NCI-H748 (cell line): ENCODE measurements at regions not wholly inside any gene's neighbourhood (a gene's known extent, or its start where the extent isn't known, plus 50 kb on each side); places are given as distances from the start of the nearest gene placed in this dataset.
"Not testable (repeated sequence)": the region's sequence is repeated elsewhere in the genome, so short reads cannot be mapped to it uniquely, and the experiment has no call there.

Experiments
- DNase-seq: peaks from one replicate; lab custom pipeline; 2025; ENCODE audit not compliant: unreplicated experiment; lab: John Stamatoyannopoulos, UW

DNA sequence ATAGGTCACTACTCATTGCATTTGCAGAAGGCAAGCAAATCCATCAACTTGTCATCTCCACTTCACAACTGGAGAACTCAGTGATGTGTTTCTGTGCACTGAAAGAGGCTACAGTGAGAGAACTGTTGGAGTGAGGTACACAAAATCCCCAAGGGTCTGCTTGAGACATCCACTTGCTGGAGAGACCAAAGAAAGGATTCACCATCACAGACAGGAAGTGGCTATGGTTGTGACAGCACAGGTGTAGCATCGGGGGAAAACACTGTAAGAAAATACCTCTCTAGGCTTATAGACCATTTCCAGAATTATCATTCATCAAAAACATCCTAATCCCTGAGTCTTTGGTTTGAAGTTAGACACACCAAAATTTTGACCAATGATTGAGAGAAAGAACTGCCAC lies 201.3 kb upstream of the OR4E1 start:
- no peak for DNase-seq

DNA sequence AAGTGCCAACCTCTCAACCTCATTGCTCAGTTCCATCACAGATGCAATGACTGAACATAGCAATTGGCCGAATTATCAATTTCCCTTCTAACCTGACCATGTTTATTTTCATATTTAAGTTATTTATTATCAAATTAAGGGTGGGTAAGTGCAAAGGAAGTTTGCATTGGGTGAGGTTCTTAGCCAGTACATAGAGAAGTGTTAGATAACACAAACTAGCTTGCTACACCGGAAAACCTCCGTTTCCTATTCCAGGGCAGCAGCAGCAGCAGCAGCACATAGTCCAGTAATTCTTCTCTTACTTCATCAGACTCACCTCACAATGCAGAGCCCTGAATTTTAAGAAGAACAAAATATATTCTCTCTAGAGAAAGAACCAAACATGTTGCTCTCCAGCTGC lies 200.5 kb upstream of the OR4E1 start:
- DNase-seq = no peak

DNA sequence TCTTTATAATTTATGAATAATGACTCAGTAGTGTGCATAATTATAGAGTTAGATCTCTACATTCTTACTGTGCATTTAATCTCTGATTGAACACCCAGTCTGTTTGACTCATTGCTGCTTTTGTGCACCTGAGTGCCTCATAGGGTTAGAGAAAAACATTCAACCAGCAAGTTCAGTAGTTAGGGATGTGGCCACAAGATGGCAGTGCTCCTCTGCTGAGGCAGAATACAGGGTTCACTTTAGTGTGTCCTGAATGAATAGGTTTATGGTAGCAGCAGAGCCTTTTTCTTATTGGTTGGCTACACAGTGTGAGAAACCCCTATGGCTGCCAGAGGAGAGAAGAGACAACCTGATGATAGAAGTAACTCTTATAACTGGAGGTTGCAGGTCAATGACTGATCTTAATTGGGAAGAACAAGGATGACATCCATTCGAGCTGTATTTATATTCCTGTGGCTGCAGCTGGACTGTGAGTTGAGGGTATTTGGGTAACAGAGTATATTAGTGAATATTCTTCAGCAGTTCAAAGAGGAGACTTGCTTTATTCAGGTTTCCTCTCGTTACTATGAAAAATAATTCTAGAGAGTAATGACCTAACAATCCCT lies 194.9 kb upstream of the OR4E1 start:
- DNase-seq = peak; percentile 48

DNA sequence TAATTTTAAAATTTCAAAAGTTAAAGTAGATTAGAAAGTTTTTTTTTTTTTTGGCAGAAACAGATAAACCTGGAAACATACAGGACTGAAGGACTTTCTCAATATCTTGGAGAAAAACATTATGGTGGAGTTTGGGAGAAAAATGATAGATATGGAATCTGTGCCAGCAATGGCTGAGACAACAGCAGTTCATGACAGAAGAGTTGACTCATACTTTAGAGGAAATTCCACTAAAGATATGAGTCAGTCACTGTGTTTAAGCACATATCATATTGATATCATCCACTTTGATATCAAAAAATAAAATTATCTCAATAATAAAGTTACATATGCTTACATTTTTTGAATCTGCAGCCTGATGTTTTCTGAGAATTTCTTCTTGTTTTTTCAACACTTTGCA lies 193.9 kb upstream of the OR4E1 start:
- no peak for DNase-seq

DNA sequence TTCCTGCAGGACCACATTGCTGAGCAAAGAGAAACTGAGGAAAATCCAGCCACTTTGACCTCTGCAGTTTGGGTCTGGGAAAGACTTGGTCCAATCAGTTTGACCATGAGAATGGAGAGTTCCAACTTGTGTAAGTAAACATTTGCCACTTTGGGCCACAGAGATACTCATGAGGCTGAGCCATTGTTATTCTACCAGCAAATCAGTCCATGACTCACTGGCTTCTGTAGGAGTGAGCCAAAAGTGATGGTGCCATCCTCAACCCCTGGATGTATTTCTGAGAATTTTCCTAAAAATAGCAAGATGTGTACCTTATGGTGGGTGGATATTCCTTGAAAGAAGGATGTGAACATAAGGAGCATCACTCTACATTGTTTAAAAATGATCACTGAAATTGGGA lies 192.9 kb upstream of the OR4E1 start:
- no peak for DNase-seq

DNA sequence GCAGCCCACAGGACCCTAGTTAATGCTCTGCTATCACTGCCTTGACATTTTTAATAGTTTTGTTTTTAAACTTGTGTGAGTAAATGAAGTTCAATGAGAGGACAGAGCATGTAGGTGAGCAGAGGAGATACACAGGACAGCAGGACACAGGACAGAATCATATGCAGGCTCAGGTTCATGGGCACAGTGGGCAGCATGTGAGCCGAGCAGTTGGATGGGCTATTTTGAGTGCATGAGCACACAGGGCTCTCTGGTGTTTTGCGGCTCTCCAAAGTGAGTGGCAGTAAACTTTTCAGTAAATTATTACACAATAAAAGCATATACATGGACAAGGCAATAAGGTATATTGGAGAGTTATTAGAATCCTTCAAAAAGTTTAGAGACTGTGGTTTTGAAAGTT lies 189.7 kb upstream of the OR4E1 start:
- DNase-seq = no peak

DNA sequence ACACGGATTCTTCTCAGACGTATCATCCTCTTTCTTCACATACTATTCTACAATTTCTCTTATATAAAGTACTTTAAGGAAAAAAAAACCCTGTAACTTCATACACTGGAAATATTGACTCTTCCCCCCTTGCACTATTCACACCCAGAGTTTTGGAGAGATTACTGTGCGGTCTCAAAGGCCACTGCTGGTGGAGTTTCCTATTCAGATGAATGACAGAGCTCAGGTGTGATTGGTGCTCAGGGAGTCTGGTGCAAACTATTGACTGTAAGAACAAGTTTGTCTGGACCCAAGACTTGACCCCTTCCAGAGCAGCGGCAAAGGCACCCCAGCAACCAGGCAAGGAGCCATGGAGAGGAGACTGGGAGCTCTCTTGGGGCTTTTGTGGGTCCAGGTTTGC lies 187.5 kb upstream of the OR4E1 start:
- no peak for DNase-seq

DNA sequence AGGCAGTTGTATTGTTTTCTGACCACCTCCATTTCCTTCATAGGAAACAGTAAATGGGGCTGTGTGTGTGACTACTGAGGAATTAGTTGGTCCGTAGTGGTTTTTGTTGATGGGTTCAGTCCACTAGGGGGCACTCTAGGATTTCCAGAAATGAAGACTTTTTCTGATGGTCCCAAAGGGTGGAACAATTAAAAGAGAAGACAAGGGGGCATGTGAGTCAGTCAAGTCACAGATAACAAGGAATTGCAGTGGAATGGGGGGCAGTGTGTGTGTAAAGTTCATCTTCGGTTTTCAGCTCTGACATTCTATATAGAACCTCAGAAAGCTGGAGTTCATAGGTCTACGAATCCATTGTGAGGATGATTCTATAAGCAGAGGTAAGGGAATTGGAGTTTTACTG lies 186.6 kb upstream of the OR4E1 start:
- DNase-seq = peak; percentile 16

DNA sequence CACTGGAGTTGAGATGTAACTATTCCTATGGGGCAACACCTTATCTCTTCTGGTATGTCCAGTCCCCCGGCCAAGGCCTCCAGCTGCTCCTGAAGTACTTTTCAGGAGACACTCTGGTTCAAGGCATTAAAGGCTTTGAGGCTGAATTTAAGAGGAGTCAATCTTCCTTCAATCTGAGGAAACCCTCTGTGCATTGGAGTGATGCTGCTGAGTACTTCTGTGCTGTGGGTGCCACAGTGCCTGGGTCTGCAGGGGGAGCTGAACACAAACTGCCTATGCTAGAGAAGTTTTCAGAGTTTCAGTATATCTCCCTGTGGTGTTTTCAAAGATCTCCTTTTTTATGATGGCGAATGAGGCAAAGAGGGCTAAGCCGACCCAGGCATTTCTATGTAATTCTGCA lies 179.2 kb upstream of the OR4E1 start:
- no peak for DNase-seq

DNA sequence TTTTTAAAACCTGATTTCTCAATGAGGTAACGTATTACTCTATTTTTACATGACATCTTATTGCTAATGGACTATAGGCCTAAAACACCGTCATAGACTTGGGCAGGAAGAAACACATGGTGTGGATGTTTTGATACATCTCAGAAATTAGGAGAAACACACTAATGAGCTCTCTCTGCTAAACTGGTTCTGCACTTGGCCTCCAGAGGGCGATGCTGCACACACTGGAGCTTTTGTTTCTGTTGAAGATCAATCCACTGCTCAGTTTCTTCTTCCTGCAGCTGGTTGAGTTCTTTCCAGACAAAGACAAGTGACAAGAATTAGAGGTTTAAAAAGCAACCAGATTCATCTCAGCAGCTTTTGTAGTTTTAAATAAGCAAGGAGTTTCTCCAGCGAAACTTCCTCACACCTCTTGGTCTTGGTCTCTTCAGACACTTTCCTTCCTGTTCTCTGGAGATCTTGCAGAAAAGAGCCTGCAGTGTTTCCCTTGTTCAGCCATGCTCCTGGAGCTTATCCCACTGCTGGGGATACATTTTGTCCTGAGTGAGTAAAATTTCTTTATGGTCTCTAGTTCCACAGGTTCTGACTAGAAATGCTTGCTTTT lies 178.5 kb upstream of the OR4E1 start:
- DNase-seq = peak; percentile 5

DNA sequence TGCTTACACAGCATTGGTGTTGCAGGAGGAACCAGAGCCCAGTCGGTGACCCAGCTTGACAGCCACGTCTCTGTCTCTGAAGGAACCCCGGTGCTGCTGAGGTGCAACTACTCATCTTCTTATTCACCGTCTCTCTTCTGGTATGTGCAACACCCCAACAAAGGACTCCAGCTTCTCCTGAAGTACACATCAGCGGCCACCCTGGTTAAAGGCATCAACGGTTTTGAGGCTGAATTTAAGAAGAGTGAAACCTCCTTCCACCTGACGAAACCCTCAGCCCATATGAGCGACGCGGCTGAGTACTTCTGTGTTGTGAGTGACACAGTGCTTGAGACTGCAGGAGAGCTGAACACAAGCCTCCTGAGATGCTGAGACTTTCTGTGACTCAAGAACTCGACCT lies 173.3 kb upstream of the OR4E1 start:
- DNase-seq = not testable (repeated sequence)

DNA sequence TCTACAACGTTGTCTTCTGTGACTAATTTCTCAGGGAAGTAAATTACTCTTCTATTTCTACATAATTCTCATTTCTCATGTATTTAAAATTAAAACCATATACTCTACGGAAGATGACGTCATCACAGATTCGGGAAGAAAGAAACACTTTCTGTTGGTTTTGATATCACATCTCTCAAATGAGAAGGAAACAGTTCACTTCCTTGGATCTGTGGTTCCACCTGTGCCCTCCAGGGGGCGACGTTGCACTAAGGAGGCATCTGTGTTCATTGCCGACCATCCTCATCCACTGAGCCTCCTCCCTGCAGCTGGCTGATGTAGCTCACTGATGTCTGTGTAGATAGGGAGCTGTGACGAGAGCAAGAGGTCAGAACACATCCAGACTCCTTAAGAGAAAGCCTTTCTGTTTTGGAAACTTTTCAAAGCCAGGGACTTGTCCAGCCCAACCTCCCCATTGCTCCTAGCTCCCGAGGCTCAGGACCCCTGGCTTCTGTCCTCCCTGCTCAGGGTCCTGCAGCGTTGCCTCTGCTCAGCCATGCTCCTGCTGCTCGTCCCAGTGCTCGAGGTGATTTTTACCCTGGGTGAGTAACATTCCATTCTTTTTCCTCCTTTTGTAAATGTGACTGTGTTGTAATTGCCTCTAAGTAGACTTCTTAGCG lies 172.7 kb upstream of the OR4E1 start:
- peak; percentile 36 for DNase-seq

DNA sequence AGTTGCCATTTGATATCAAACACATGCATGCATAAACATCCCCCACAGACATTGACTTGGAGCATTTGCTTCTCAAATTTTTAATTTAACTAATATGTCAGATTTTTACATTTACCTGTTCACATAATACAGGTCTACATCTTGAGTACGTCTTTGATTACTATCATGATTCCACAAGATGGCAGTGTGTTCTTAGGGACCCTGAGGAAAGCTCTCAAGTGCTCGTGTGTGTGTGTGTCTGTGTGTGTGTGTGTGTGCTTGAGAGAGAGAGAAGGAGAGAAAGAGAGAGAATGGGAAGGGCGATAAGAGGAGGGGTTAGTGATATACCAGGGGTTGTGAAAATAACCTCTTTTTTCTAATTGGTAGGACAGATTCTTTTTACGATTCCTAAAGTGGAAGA lies 167.1 kb upstream of the OR4E1 start:
- DNase-seq = no peak

DNA sequence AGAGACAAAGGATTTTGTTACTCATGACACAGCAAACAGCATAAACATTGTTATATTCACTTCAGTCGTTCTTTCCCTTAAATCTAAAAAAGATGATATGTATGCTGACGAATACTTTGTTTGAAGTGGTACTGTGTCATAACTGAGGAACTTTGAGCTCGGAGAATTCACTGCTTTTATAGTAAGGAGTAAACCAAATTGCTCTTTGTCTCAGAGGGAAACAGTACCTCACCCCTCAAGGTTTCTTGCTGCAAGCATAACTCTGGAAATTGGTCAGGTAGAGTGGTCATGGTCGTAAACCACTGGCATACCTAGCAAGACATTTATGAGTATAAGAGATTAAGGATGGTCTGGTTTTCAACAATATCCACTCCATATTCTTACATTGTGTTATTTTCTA lies 160.2 kb upstream of the OR4E1 start:
- no peak for DNase-seq

DNA sequence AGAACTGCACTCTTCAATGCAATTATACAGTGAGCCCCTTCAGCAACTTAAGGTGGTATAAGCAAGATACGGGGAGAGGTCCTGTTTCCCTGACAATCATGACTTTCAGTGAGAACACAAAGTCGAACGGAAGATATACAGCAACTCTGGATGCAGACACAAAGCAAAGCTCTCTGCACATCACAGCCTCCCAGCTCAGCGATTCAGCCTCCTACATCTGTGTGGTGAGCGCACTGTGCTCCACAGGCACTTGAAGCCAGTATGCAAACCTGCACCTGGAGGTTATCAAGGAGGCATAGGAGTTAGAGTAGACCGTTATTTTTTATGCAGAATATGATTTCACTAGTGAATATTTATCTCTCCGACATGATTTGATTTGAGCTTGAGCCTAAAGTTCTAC lies 152.2 kb upstream of the OR4E1 start:
- DNase-seq = no peak

DNA sequence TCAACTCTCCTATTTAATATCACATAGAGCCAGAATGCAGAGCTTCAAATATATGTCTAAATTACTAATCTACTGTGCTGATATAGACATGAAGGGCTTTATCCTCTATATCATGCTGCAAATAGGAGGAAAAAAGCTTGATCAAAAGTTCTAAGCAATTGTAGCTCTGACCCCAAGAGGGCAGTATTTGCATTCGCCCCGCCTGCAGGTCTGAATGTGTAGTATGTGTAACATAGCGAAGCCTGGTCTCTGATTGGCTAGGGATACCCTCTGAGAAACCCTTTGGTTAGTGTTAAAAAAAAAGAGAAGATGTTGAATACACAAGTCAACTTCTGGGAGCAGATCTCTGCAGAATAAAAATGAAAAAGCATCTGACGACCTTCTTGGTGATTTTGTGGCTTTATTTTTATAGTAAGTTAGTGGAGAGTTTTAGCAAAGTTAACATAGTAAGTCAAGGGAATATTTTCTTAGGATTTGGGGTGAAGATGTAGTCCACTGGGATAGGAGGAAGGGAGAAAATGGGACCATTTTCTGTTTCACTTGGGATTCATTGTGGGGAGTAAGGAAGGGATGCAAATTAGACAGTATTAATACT lies 151.6 kb upstream of the OR4E1 start:
- peak; percentile 28 for DNase-seq

DNA sequence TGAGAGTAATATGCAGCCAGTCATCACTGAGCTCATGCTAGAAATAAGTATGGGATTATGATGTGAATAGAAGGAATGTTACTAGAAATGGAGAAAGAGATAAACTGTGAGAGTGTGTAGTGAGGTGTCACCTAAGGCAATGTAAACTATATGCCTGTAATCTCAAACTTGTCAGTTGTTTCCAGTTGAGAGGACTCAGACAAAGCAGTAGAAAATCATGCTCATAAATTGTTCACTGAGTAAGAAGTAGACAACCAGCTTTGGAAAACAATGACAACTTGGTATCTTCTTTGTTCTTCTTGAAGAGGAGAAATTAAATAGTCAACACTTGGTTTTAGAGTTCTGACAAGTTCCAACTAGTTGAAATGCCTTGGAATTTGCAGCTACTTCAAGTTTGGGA lies 148.5 kb upstream of the OR4E1 start:
- DNase-seq = no peak

DNA sequence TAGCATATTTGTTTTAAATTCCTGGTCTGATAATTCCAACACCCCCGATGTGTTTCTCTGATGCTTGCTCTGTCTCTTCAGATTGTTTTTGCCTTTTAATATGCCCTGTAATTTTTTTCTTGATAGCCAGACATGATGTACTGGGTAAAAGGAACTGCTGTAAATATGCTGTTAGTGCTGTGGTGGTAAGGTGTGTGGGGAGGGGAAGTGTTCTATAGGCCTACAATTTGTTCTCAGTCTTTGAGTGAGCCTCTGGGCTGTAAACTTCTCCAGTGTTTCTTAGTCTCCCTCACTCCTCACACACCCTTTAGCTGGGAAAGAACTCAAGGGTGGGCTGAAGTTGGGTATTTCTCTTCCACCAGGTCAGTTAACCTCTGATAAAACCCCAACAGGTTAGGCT lies 147.0 kb upstream of the OR4E1 start:
- DNase-seq = no peak

DNA sequence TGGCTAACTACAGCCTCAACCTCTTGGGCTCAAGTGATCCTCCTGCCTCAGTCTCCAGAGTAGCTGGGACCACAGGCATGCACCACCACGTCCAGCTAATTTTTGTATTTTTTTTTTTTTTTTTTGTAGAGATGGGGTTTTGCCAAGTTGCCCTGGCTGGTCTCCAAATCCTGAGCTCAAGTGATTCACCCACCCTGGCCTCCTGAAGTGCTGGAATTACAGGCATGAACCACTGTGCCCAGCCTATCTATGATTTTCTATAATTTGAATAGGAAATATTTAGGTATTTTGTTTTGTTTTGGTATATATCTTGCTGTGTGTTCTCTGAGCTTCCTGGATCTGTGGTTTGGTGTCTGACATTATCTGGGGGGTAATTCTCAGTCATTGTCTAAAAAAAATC lies 146.3 kb upstream of the OR4E1 start:
- DNase-seq = not testable (repeated sequence)

DNA sequence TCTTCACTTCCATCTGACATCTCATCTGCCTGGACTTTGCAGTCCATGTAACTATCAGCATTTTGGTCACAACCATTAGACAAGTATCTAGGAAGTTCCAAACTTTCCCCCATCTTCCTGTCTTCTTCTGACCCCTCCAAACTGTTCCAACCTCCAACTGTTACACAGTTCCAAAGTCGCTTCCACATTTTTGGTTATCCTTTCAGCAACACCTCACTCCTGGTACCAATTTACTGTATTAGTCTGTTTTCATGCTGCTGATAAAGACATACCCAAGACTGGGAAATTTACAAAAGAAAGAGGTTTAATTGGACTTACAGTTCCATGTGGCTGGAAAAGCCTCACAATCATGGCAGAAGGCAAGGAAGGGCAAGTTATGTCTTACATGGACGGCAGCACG lies 143.4 kb upstream of the OR4E1 start:
- DNase-seq = not testable (repeated sequence)

DNA sequence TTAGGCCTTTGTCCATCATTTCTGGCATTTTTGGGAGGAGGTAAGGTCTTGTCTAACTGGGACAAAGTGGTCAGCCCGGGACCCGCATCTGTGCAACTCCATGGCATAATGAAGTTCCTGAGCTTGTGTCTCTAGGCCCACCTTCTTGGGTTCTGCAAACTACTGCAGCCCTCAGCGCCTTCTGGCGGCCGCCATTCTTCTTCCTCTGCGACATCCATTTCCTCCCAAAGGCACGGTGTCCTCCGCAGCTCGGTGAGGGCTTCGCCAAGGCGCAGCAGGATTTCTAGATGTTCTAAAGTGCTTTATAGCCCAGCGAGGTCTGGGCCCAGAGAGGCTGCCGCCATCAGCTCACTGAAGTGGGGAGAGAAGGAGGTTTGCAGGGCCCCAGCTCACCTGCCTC lies 134.4 kb upstream of the OR4E1 start:
- DNase-seq = no peak

DNA sequence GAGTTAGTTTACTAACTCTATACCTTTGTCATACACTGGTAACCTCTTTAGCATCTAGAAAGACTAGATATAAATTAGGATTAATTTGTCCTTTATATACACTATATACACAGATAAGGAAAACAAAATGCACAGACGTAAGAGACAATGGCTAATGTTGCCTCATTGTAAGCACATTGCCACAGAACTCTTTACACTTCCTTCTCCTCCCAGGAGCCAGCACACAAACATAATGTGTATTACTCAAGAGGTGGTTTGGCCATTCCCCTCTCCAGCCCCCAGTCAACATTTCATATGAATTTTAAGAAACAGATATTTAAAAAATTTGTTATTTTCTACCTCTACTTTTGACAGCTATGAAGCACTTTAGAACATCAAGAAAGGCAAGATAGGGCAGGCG lies 131.4 kb upstream of the OR4E1 start:
- no peak for DNase-seq
